GM10266 (cell line): ENCODE measurements at regions not wholly inside any gene's neighbourhood (a gene's known extent, or its start where the extent isn't known, plus 50 kb on each side); places are given as distances from the start of the nearest gene placed in this dataset.

Experiments used
- DNase-seq: peaks from one replicate; pipeline ENCODE4 v3.0.0; 2012; ENCODE audit errors: extremely low spot score
- TF ChIP-seq, protein P1 (sequence below): IDR thresholded peaks from 2 replicates; pipeline ENCODE4 v1.5.1; 2012; ENCODE audit warnings: mild to moderate bottlenecking, low read depth; ENCODE audit not compliant: control insufficient read depth, insufficient read depth; ENCODE audit errors: missing control alignments

DNA sequence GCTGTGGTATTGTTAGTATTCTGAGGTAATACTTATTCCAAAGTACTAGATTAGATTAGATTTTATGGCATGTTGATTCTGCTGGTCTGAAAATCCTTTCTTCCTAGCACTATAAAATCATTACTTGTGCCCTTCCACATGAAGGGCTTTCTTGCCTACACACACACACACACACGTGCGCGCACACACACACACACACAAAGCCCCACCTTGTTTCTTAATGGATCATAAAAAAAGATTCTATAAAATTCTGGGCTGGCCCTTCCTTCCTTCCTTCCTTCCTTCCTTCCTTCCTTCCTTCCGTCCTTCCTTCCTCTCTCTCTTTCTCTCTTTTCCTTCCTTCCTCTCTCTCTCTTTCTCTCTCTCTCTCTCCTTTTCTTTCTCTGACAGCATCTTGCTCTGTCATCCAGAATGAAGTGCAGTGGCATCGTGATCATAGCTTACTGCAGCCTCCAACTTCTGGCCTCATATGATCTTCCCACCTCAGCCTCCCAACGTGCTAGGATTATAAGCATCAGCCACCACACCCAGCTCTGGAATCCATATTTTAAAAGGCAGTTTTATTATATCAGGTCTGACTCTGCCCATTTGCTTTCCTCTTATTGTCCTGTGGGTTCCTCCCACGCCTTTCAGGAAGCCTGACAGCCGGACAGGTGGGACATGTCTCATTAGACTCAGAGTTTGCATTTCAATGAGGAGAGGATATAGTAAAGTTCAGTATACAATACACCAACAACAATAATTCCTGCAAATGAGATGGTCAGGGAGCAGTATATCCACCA is 321.1 kb downstream of the PIK3C3 start:
- TF ChIP-seq, protein P1, sequence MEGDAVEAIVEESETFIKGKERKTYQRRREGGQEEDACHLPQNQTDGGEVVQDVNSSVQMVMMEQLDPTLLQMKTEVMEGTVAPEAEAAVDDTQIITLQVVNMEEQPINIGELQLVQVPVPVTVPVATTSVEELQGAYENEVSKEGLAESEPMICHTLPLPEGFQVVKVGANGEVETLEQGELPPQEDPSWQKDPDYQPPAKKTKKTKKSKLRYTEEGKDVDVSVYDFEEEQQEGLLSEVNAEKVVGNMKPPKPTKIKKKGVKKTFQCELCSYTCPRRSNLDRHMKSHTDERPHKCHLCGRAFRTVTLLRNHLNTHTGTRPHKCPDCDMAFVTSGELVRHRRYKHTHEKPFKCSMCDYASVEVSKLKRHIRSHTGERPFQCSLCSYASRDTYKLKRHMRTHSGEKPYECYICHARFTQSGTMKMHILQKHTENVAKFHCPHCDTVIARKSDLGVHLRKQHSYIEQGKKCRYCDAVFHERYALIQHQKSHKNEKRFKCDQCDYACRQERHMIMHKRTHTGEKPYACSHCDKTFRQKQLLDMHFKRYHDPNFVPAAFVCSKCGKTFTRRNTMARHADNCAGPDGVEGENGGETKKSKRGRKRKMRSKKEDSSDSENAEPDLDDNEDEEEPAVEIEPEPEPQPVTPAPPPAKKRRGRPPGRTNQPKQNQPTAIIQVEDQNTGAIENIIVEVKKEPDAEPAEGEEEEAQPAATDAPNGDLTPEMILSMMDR = no peak
- DNase-seq = no peak

DNA sequence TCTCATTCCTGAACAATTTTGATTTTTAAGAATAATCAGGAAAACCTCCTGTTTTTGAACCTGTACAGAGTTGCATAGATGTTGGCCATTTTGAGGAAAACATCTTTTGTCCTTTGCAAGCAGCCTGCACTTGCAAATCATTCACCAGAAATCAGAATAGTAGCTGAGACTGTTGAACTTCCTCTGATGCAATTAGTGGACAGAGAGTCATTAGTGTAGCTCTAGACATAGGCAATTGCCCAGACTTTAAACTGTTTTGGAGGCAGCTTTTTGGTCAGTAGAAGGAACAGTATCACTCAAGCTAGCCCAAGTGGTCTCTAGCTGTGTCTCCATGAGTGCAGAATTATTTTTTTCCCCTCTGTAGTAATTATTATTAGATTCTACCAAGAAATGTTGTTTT is 326.1 kb downstream of the PIK3C3 start:
- no peak for DNase-seq
- TF ChIP-seq, protein P1 = no peak

DNA sequence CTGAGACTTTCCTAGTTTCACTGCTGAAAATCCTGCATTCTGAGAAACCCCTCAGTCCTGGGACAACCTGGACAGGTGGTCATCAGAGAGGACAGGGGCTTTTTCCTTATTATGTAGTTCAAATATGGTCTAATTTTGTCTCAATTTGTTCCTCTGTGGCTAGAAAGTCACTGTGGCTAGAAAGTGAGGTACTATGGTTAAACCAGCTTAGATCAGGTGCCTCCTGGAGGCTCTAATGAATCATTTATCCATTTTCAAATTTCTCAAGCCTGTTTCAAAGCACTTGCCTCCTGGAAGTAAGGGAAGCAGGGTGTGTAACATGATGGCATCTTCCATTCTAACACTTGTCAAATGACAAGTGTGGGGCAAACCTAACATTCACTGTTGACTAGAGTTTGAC is 326.8 kb downstream of the PIK3C3 start:
- DNase-seq = no peak
- TF ChIP-seq, protein P1 = no peak

DNA sequence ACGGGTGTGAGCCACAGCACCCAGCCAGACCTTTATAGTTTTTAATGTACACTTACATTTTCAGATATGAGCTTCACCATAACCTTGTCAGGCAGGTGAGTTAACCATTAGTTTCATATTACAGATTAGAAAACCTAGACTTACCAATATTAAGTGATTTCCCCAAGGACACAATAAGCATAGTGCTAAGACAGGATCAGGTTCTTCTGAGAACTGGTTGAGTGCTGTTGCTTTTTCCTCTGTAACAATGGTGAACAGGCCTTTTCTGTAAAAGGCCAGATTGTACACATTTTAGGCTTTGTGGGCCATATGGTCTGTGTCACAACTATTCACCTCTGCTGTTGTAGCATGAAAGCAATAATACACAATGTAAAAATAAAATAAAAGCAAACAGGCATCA is 332.0 kb downstream of the PIK3C3 start:
- TF ChIP-seq, protein P1 = no peak
- DNase-seq = no peak

DNA sequence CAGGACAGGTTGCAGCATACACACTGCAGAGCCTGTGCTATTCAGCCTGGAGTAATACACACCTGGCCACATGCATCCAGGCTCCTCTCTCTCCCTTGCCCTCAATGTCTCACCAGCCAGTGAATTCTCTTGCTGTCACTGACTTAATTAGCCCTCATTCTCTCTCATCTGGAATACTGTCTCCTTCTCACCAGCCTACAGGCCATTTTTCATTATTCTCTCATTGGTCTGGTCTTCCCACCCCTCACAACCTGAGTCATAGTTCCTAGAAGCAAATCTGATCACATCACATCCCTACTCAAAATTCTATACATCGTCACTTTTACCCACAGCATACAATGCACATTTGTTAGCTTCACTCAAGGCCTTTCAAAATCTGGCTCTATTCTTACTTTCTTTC is 333.1 kb downstream of the PIK3C3 start:
- no peak for DNase-seq
- TF ChIP-seq, protein P1 = no peak

DNA sequence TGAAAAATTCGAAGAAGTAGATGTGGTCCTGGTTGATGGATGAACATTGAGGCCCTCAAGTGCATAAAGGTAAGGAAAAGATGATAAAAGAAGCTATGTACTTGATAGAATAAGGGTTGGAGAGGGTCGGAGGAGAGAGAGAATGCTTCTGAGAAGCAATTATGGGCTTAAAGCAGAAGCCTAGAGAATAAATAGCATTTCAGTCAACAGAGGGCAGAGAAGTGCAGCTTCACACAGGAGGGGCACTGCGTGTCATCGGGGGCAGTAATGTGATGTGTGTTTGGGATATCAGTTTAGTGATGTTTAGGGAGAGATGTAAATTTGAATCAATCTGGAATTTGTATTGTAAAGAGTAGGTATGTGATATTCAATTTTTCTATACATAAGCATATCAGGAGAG is 334.5 kb downstream of the PIK3C3 start:
- TF ChIP-seq, protein P1 = no peak
- DNase-seq = no peak
